H1 (cell line): ENCODE measurements at regions not wholly inside any gene's neighbourhood (a gene's known extent, or its start where the extent isn't known, plus 50 kb on each side); places are given as distances from the start of the nearest gene placed in this dataset.

ENCODE experiments used
- PHF8 ChIP-seq: fragments of 200-600 bp; sonication (generic); conservative IDR thresholded peaks from 2 replicates; pipeline ENCODE4 v1.7.1; 2012; ENCODE audit warnings: low read depth, mild to moderate bottlenecking, inconsistent platforms, low read length, moderate library complexity
- POU5F1 ChIP-seq: IDR thresholded peaks from 2 replicates; pipeline ENCODE4 v1.6.1; 2011; ENCODE audit warnings: low read depth, mild to moderate bottlenecking, low read length, moderate library complexity
- SIN3A ChIP-seq, 2 experiments: IDR thresholded peaks in 1 of 2; conservative IDR thresholded peaks in 1 of 2; 2 replicates each; pipeline ENCODE4 v1.6.1; 2011 to 2012; ENCODE audit warnings: low read length in 2 of 2, improper control_type of control experiment in 1 of 2, low read depth in 1 of 2, mild to moderate bottlenecking in 1 of 2
- SIX5 ChIP-seq: IDR thresholded peaks from 2 replicates; pipeline ENCODE4 v1.6.1; 2011; ENCODE audit warnings: mild to moderate bottlenecking, low read depth, low read length

DNA sequence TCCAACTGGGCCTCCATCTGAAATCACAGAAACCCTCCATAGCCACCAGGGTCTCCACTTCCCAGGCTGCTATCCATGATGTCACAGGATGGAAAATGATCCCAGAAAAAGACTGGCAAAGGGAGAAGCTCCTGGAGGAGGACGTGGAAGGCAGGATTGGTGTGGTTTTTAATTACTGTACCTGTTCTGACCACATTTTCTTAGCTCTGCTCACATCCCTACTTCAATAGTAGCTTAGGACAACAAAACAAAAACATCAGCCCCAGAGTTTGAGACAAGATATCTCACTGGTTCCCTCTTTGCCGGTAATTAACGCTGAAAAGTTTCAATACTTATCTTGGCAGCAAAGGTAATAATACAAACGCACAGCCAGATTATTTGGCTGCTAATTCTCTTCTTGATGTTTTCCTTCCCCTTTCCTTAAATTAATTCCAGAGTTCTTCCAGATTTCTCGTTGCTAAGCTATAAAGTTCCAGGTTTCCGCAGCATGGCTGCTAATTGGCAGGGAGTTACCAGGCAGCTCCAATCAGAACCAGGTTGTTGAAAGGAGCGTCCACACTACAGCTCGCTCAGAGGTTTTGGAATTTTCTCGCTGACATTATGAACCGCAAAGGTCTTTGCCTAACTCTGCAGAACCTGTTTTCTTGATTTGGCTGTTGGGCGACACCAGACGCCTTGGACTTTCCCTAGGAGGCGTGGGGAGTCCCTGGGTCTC lies 263.4 kb downstream of the MRTFB start (continued):
- TF ChIP-seq PHF8 (no peak), POU5F1 (no peak), SIX5 (no peak), SIN3A (conservative IDR thresholded peaks at IDR 0.05 in 1 of 2, IDR thresholded peaks at IDR 0.05 in 1 of 2; ENCODE audit: low read depth in 1 of 2, low read length in 2 of 2) (no peak)
